Activated naive CD8-positive, alpha-beta T cell treated with anti-CD3 and anti-CD28 coated beads, Interleukin-2, amount 50 U/mL, for 24 hours (primary cell): ENCODE measurements at regions not wholly inside any gene's neighbourhood (a gene's known extent, or its start where the extent isn't known, plus 50 kb on each side); places are given as distances from the start of the nearest gene placed in this dataset.

Experiments
- ATAC-seq: fragments of 150-1000 bp; cut with Tn5 transposase; one replicate; pipeline ENCODE4 v1.10.0; 2021
- DNase-seq: peaks from one replicate; pipeline ENCODE4 v3.0.0; 2021
- H3K27ac Mint-ChIP-seq: one replicate; pipeline ENCODE4 v1.8.0; 2021; ENCODE audit warnings: mild to moderate bottlenecking, mixed read lengths
- H3K27me3 Mint-ChIP-seq: one replicate; pipeline ENCODE4 v1.8.0; 2021; ENCODE audit warnings: mixed read lengths
- H3K36me3 Mint-ChIP-seq: one replicate; pipeline ENCODE4 v1.8.0; 2021; ENCODE audit warnings: low read depth, mixed read lengths
- H3K4me1 Mint-ChIP-seq: one replicate; pipeline ENCODE4 v1.8.0; 2021; ENCODE audit warnings: mixed read lengths
- H3K4me3 Mint-ChIP-seq: one replicate; pipeline ENCODE4 v1.8.0; 2021; ENCODE audit warnings: mild to moderate bottlenecking, moderate library complexity, mixed read lengths
- H3K9me3 Mint-ChIP-seq: one replicate; pipeline ENCODE4 v1.8.0; 2021; ENCODE audit warnings: mixed read lengths

GRCh38 chr15:93700051-93700450 lies 531.3 kb upstream of the MCTP2 start:
- Mint-ChIP-seq H3K36me3 (no peaks in the 10 kb centered on the region), H3K4me1 (no peaks in the 10 kb centered on the region), H3K4me3 (no peak overlapping the region), H3K9me3 (peaks cover 13% of the 10 kb centered on the region), H3K27me3 (no peaks in the 10 kb centered on the region), H3K27ac (no peak overlapping the region)
- no peak for DNase-seq
- no peak for ATAC-seq

- no peak for DNase-seq
- Mint-ChIP-seq H3K4me3 (no peak overlapping the region), H3K27me3 (peaks cover 3% of the 10 kb centered on the region), H3K9me3 (peaks cover 13% of the 10 kb centered on the region), H3K27ac (no peak overlapping the region), H3K4me1 (no peaks in the 10 kb centered on the region), H3K36me3 (no peaks in the 10 kb centered on the region)
- ATAC-seq, result no peak
Observed at GRCh38 chr15:93694033-93694432, 537.3 kb upstream of the MCTP2 start.

GRCh38 chr15:93683651-93684050 lies 547.7 kb upstream of the MCTP2 start:
- Mint-ChIP-seq H3K27me3 (peaks cover 2% of the 10 kb centered on the region), H3K9me3 (peaks cover 24% of the 10 kb centered on the region), H3K27ac (no peak overlapping the region), H3K4me3 (no peak overlapping the region), H3K36me3 (peaks cover 3% of the 10 kb centered on the region), H3K4me1 (no peaks in the 10 kb centered on the region)
- ATAC-seq (no peak), DNase-seq (no peak)

GRCh38 chr15:93671387-93671943 lies 559.9 kb upstream of the MCTP2 start:
- H3K27me3 Mint-ChIP-seq, result peaks cover 15% of the 10 kb centered on the region

GRCh38 chr15:93670931-93671330 lies 560.4 kb upstream of the MCTP2 start:
- no peak overlapping the region for H3K4me3 Mint-ChIP-seq
- H3K27ac Mint-ChIP-seq, result no peak overlapping the region
- DNase-seq (no peak), ATAC-seq (no peak)
- H3K4me1 Mint-ChIP-seq, result no peaks in the 10 kb centered on the region
- H3K36me3 Mint-ChIP-seq, result no peaks in the 10 kb centered on the region
- H3K27me3 Mint-ChIP-seq, result peaks cover 15% of the 10 kb centered on the region
- no peaks in the 10 kb centered on the region for H3K9me3 Mint-ChIP-seq

More at GRCh38 chr15:93671387-93671943, 559.9 kb upstream of the MCTP2 start:
- Mint-ChIP-seq H3K4me3 (no peak overlapping the region), H3K36me3 (no peaks in the 10 kb centered on the region), H3K27ac (no peak overlapping the region), H3K4me1 (no peaks in the 10 kb centered on the region), H3K9me3 (no peaks in the 10 kb centered on the region)
- ATAC-seq (no peak), DNase-seq (no peak)

- ATAC-seq (no peak), DNase-seq (no peak)
- Mint-ChIP-seq H3K4me1 (no peaks in the 10 kb centered on the region), H3K9me3 (no peaks in the 10 kb centered on the region), H3K27me3 (no peaks in the 10 kb centered on the region), H3K27ac (no peak overlapping the region), H3K4me3 (no peak overlapping the region), H3K36me3 (no peaks in the 10 kb centered on the region)
Observed at GRCh38 chr15:93664213-93664956, 567.0 kb upstream of the MCTP2 start.

GRCh38 chr15:93662162-93662885 lies 569.0 kb upstream of the MCTP2 start:
- H3K36me3 Mint-ChIP-seq, result no peaks in the 10 kb centered on the region
- H3K27me3 Mint-ChIP-seq, result no peaks in the 10 kb centered on the region
- no peaks in the 10 kb centered on the region for H3K4me1 Mint-ChIP-seq
- DNase-seq (no peak), ATAC-seq (no peak)
- H3K27ac Mint-ChIP-seq, result no peak overlapping the region
- no peaks in the 10 kb centered on the region for H3K9me3 Mint-ChIP-seq
- H3K4me3 Mint-ChIP-seq, result no peak overlapping the region

GRCh38 chr15:93658026-93658816 lies 569.2 kb upstream of the RGMA start:
- DNase-seq (no peak), ATAC-seq (no peak)
- Mint-ChIP-seq H3K4me1 (no peaks in the 10 kb centered on the region), H3K4me3 (no peak overlapping the region), H3K36me3 (no peaks in the 10 kb centered on the region), H3K27ac (no peak overlapping the region), H3K9me3 (no peaks in the 10 kb centered on the region), H3K27me3 (no peaks in the 10 kb centered on the region)

GRCh38 chr15:93656041-93656440 lies 567.0 kb upstream of the RGMA start:
- no peak for ATAC-seq
- no peak overlapping the region for H3K4me3 Mint-ChIP-seq
- DNase-seq, result no peak

GRCh38 chr15:93649691-93650235 lies 560.8 kb upstream of the RGMA start:
- no peaks in the 10 kb centered on the region for H3K4me1 Mint-ChIP-seq

More at GRCh38 chr15:93656041-93656440, 567.0 kb upstream of the RGMA start:
- H3K27me3 Mint-ChIP-seq, result no peaks in the 10 kb centered on the region
- H3K27ac Mint-ChIP-seq, result no peak overlapping the region
- H3K4me1 Mint-ChIP-seq, result no peaks in the 10 kb centered on the region
- H3K9me3 Mint-ChIP-seq, result no peaks in the 10 kb centered on the region
- no peaks in the 10 kb centered on the region for H3K36me3 Mint-ChIP-seq

GRCh38 chr15:93646193-93646592 lies 557.2 kb upstream of the RGMA start:
- Mint-ChIP-seq H3K9me3 (no peaks in the 10 kb centered on the region), H3K27me3 (peaks cover under 1% of the 10 kb centered on the region), H3K4me1 (no peaks in the 10 kb centered on the region), H3K27ac (no peak overlapping the region), H3K36me3 (no peaks in the 10 kb centered on the region), H3K4me3 (no peak overlapping the region)
- DNase-seq (no peak), ATAC-seq (no peak)

More at GRCh38 chr15:93649691-93650235, 560.8 kb upstream of the RGMA start:
- DNase-seq, result no peak
- Mint-ChIP-seq H3K27me3 (no peaks in the 10 kb centered on the region), H3K9me3 (no peaks in the 10 kb centered on the region), H3K36me3 (no peaks in the 10 kb centered on the region), H3K4me3 (no peak overlapping the region), H3K27ac (no peak overlapping the region)
- ATAC-seq, result no peak

- Mint-ChIP-seq H3K4me3 (no peak overlapping the region), H3K4me1 (no peaks in the 10 kb centered on the region), H3K27ac (no peak overlapping the region), H3K27me3 (peaks cover 2% of the 10 kb centered on the region), H3K9me3 (no peaks in the 10 kb centered on the region), H3K36me3 (no peaks in the 10 kb centered on the region)
- ATAC-seq, result no peak
- no peak for DNase-seq
Observed at GRCh38 chr15:93645594-93645993, 556.6 kb upstream of the RGMA start.

GRCh38 chr15:93644595-93644994 lies 555.6 kb upstream of the RGMA start:
- no peaks in the 10 kb centered on the region for H3K36me3 Mint-ChIP-seq
- ATAC-seq (no peak), DNase-seq (no peak)
- no peak overlapping the region for H3K27ac Mint-ChIP-seq
- no peak overlapping the region for H3K4me3 Mint-ChIP-seq
- peaks cover 2% of the 10 kb centered on the region for H3K27me3 Mint-ChIP-seq
- no peaks in the 10 kb centered on the region for H3K4me1 Mint-ChIP-seq
- no peaks in the 10 kb centered on the region for H3K9me3 Mint-ChIP-seq

GRCh38 chr15:93640411-93640962 lies 551.5 kb upstream of the RGMA start:
- Mint-ChIP-seq H3K4me1 (no peaks in the 10 kb centered on the region), H3K27me3 (peaks cover 7% of the 10 kb centered on the region), H3K36me3 (no peaks in the 10 kb centered on the region)

More at GRCh38 chr15:93640411-93640962, 551.5 kb upstream of the RGMA start:
- no peak overlapping the region for H3K27ac Mint-ChIP-seq
- H3K9me3 Mint-ChIP-seq, result no peaks in the 10 kb centered on the region
- DNase-seq (no peak), ATAC-seq (no peak)
- no peak overlapping the region for H3K4me3 Mint-ChIP-seq
